Activated CD4-positive, alpha-beta memory T cell treated with anti-CD3 and anti-CD28 coated beads, Interleukin-2, amount 10 ng/mL, durations not matched to agents 7 days and 5 days (primary cell): ENCODE measurements at regions not wholly inside any gene's neighbourhood (a gene's known extent, or its start where the extent isn't known, plus 50 kb on each side); places are given as distances from the start of the nearest gene placed in this dataset.
"Not testable (repeated sequence)": the region's sequence is repeated elsewhere in the genome, so short reads cannot be mapped to it uniquely, and the experiment has no call there.

Source experiments
- CTCF ChIA-PET: fragments of 350-600 bp; sonication (Branson Sonifier 250); formaldehyde crosslinking; loops from one replicate; lab custom pipeline; 2021; ENCODE audit warnings: antibody characterized with exemption, inconsistent platforms; lab: Charles Lee
- POLR2A ChIA-PET: fragments of 350-600 bp; sonication (Branson Sonifier 250); formaldehyde crosslinking; loops from one replicate; lab custom pipeline; 2021; ENCODE audit warnings: antibody characterized with exemption; lab: Charles Lee
- DNase-seq: peaks from one replicate; pipeline ENCODE4 v3.0.0-alpha.2; 2020
- H3K27ac Mint-ChIP-seq: one replicate; pipeline ENCODE4 v1.8.0; 2021; ENCODE audit warnings: mild to moderate bottlenecking, mixed read lengths
- H3K27me3 Mint-ChIP-seq: one replicate; pipeline ENCODE4 v1.8.0; 2021; ENCODE audit warnings: mixed read lengths
- H3K36me3 Mint-ChIP-seq: one replicate; pipeline ENCODE4 v1.8.0; 2021; ENCODE audit warnings: low read depth, mixed read lengths
- H3K4me1 Mint-ChIP-seq: one replicate; pipeline ENCODE4 v1.8.0; 2021; ENCODE audit warnings: mixed read lengths
- H3K4me3 Mint-ChIP-seq: one replicate; pipeline ENCODE4 v1.8.0; 2021; ENCODE audit warnings: mild to moderate bottlenecking, mixed read lengths
- H3K9me3 Mint-ChIP-seq: one replicate; pipeline ENCODE4 v1.8.0; 2021; ENCODE audit warnings: mixed read lengths

GRCh38 chr10:36559412-36560400 lies 565.7 kb upstream of the ANKRD30A start:
- peaks cover 5% of the 10 kb centered on the region for H3K9me3 Mint-ChIP-seq
- no peak overlapping the region for H3K4me3 Mint-ChIP-seq
- no peak overlapping the region for H3K27ac Mint-ChIP-seq
- no peaks in the 10 kb centered on the region for H3K36me3 Mint-ChIP-seq
- ChIA-PET POLR2A (no interaction called here), CTCF (no interaction called here)
- no peaks in the 10 kb centered on the region for H3K27me3 Mint-ChIP-seq
- DNase-seq, result no peak
- no peaks in the 10 kb centered on the region for H3K4me1 Mint-ChIP-seq

DNA sequence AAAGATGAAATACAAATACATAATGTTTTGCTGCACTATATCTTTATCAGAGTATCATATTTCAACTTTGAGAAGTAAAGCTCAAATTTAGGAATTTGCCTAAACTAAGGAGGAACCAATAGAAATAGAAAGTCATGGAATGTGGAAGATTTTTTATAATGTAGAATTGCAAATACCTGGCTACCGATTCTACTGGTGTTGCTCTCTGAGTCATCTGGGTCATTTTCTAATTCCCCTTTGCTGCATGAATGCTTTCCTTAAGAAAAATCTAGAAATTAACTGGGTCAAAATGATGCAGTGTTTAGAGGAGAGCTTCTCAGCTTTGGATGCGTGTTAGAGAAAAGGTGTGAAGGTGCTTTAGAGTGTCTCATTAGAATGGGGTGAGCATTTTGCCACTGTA lies 568.9 kb upstream of the ANKRD30A start:
- ChIA-PET POLR2A (no interaction called here), CTCF (no interaction called here)

GRCh38 chr10:36555036-36555435 lies 570.4 kb upstream of the ANKRD30A start:
- no peak for DNase-seq
- ChIA-PET POLR2A (no interaction called here), CTCF (no interaction called here)
- Mint-ChIP-seq H3K27me3 (no peaks in the 10 kb centered on the region), H3K27ac (no peak overlapping the region), H3K4me3 (no peak overlapping the region), H3K4me1 (no peaks in the 10 kb centered on the region), H3K36me3 (no peaks in the 10 kb centered on the region), H3K9me3 (peaks cover 5% of the 10 kb centered on the region)

More for the DNA sequence above, 568.9 kb upstream of the ANKRD30A start:
- no peak overlapping the region for H3K4me3 Mint-ChIP-seq
- no peak overlapping the region for H3K27ac Mint-ChIP-seq
- DNase-seq, result no peak
- no peaks in the 10 kb centered on the region for H3K27me3 Mint-ChIP-seq
- no peaks in the 10 kb centered on the region for H3K36me3 Mint-ChIP-seq
- no peaks in the 10 kb centered on the region for H3K4me1 Mint-ChIP-seq
- peaks cover 5% of the 10 kb centered on the region for H3K9me3 Mint-ChIP-seq

GRCh38 chr10:36547965-36548364 lies 577.4 kb upstream of the ANKRD30A start:
- POLR2A ChIA-PET, result no interaction called here
- Mint-ChIP-seq H3K27ac (no peak overlapping the region), H3K27me3 (no peaks in the 10 kb centered on the region), H3K4me1 (no peaks in the 10 kb centered on the region), H3K36me3 (no peaks in the 10 kb centered on the region), H3K9me3 (peaks cover 11% of the 10 kb centered on the region), H3K4me3 (no peak overlapping the region)
- no peak for DNase-seq
- CTCF ChIA-PET, result interaction anchor here (0.7 kb wide), 1 partner anchor 913 kb away, joined by 3 read pairs; no protein-coding TSS in a partner anchor

DNA sequence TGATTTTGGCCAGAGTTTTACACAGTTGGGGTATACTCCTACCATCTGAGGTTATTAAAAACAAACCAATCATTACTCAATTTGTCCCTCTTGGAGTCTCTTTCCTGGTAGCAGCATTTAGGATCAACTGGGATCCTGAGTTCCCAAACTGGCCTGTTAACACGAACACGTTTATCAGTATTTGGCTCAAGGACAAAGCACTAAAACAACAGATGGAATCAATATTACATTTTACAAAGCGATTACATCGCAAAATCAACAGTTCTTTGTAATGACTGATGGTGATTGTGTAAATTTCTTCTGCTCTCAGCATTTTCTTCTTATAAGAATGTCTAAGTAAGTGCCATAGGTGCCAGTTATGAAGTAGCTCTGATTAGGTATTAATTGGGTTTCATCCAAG lies 582.9 kb upstream of the ANKRD30A start:
- Mint-ChIP-seq H3K4me3 (no peak overlapping the region), H3K9me3 (peaks cover 6% of the 10 kb centered on the region), H3K4me1 (no peaks in the 10 kb centered on the region), H3K27ac (no peak overlapping the region), H3K36me3 (no peaks in the 10 kb centered on the region), H3K27me3 (no peaks in the 10 kb centered on the region)
- ChIA-PET POLR2A (no interaction called here), CTCF (no interaction called here)
- DNase-seq, result no peak

- ChIA-PET CTCF (interaction anchor here (0.6 kb wide), 1 partner anchor 830 kb away, joined by 6 read pairs; no protein-coding TSS in a partner anchor), POLR2A (no interaction called here)
- DNase-seq, result no peak
- Mint-ChIP-seq H3K4me1 (no peaks in the 10 kb centered on the region), H3K36me3 (no peaks in the 10 kb centered on the region), H3K4me3 (no peak overlapping the region), H3K27ac (no peak overlapping the region), H3K27me3 (no peaks in the 10 kb centered on the region), H3K9me3 (peaks cover 2% of the 10 kb centered on the region)
These were observed 584.8 kb upstream of the ANKRD30A start for GRCh38 chr10:36540611-36541010.

GRCh38 chr10:36538953-36539586 lies 586.3 kb upstream of the ANKRD30A start:
- no peak for DNase-seq
- CTCF ChIA-PET, result no interaction called here
- no peaks in the 10 kb centered on the region for H3K27me3 Mint-ChIP-seq
- H3K36me3 Mint-ChIP-seq, result no peaks in the 10 kb centered on the region
- no peak overlapping the region for H3K4me3 Mint-ChIP-seq
- no peaks in the 10 kb centered on the region for H3K4me1 Mint-ChIP-seq
- peaks cover 2% of the 10 kb centered on the region for H3K9me3 Mint-ChIP-seq
- POLR2A ChIA-PET, result no interaction called here
- H3K27ac Mint-ChIP-seq, result no peak overlapping the region

- Mint-ChIP-seq H3K4me3 (no peak overlapping the region), H3K27ac (no peak overlapping the region), H3K36me3 (no peaks in the 10 kb centered on the region), H3K27me3 (no peaks in the 10 kb centered on the region), H3K4me1 (no peaks in the 10 kb centered on the region), H3K9me3 (peaks cover 4% of the 10 kb centered on the region)
- ChIA-PET POLR2A (no interaction called here), CTCF (no interaction called here)
- no peak for DNase-seq
These were observed 590.9 kb upstream of the ANKRD30A start for GRCh38 chr10:36534471-36535002.

GRCh38 chr10:36533861-36534260 lies 591.5 kb upstream of the ANKRD30A start:
- POLR2A ChIA-PET, result no interaction called here
- Mint-ChIP-seq H3K27ac (no peak overlapping the region), H3K36me3 (no peaks in the 10 kb centered on the region), H3K9me3 (peaks cover 6% of the 10 kb centered on the region), H3K4me1 (no peaks in the 10 kb centered on the region), H3K4me3 (no peak overlapping the region), H3K27me3 (no peaks in the 10 kb centered on the region)
- CTCF ChIA-PET, result no interaction called here
- DNase-seq, result no peak

DNA sequence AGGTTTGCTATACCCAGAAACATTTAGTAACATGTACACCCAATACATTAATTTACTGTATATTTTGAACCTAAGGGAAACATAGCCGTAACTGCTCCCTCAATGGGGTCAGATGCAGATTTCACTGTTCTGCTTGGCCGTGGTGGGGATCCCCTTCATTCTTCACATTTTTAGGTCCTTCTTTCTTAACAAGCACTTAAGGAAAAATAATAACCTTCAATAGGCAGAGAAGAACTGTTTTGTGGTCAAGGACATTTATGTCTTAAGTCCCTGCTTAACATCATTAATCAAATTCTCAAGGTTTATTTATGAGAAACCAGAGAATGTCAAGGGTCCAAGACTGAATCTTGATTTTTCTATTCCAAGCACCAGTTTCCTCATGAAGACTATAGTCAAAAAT lies 592.1 kb upstream of the ANKRD30A start:
- DNase-seq, result no peak
- no peaks in the 10 kb centered on the region for H3K36me3 Mint-ChIP-seq
- H3K4me1 Mint-ChIP-seq, result no peaks in the 10 kb centered on the region
- peaks cover 9% of the 10 kb centered on the region for H3K9me3 Mint-ChIP-seq
- no peak overlapping the region for H3K27ac Mint-ChIP-seq
- CTCF ChIA-PET, result no interaction called here
- POLR2A ChIA-PET, result no interaction called here
- no peak overlapping the region for H3K4me3 Mint-ChIP-seq
- no peaks in the 10 kb centered on the region for H3K27me3 Mint-ChIP-seq

DNA sequence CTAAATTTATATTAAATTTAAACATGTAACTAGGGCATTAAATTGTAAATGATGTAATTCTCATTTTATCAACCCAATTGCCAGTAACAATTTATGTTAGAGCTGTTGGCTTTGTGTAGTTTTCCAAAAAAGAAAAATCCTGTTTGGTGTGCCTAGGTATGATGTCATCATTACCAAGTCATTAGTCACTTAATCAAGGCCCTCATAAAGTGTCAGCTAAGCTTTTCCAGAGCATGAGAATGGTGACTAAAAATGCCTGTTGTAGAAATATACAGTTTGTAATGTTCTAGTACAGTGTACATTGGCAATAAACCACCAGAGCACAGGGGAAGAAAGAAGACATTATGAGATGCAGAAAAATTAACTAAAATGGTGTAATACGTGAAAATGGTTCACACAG lies 593.8 kb upstream of the ANKRD30A start:
- Mint-ChIP-seq H3K4me1 (no peaks in the 10 kb centered on the region), H3K27me3 (no peaks in the 10 kb centered on the region), H3K9me3 (peaks cover 9% of the 10 kb centered on the region), H3K4me3 (no peak overlapping the region), H3K27ac (no peak overlapping the region), H3K36me3 (no peaks in the 10 kb centered on the region)
- DNase-seq, result no peak
- POLR2A ChIA-PET, result no interaction called here
- CTCF ChIA-PET, result no interaction called here

- H3K36me3 Mint-ChIP-seq, result no peaks in the 10 kb centered on the region
- peaks cover 7% of the 10 kb centered on the region for H3K9me3 Mint-ChIP-seq
- no peak overlapping the region for H3K4me3 Mint-ChIP-seq
- no peak overlapping the region for H3K27ac Mint-ChIP-seq
- ChIA-PET POLR2A (no interaction called here), CTCF (no interaction called here)
- no peak for DNase-seq
- H3K27me3 Mint-ChIP-seq, result no peaks in the 10 kb centered on the region
- H3K4me1 Mint-ChIP-seq, result no peaks in the 10 kb centered on the region
These were observed 599.4 kb upstream of the ANKRD30A start for GRCh38 chr10:36526033-36526432.

- H3K4me3 Mint-ChIP-seq, H3K27me3 Mint-ChIP-seq, H3K27ac Mint-ChIP-seq, H3K9me3 Mint-ChIP-seq, H3K36me3 Mint-ChIP-seq, DNase-seq, CTCF ChIA-PET, H3K4me1 Mint-ChIP-seq, POLR2A ChIA-PET: not testable (repeated sequence)
These were observed 601.3 kb upstream of the ANKRD30A start for GRCh38 chr10:36524126-36524525.
